Stimulated activated CD4-positive, alpha-beta T cell treated with anti-CD3 and anti-CD28 coated beads, Interleukin-15, amount 100 ng/mL, for 24 hours (primary cell): ENCODE measurements at regions not wholly inside any gene's neighbourhood (a gene's known extent, or its start where the extent isn't known, plus 50 kb on each side); places are given as distances from the start of the nearest gene placed in this dataset.

Source experiments
- DNase-seq: peaks from one replicate; pipeline ENCODE4 v3.0.0-alpha.2; 2020

- no peak for DNase-seq
Observed at GRCh38 chr9:96156171-96156974, 145.6 kb downstream of the HSD17B3 start.

- DNase-seq = no peak
Observed at GRCh38 chr9:96154081-96154480, 147.9 kb downstream of the HSD17B3 start.

- DNase-seq = no peak
Observed at GRCh38 chr9:96152550-96152949, 149.4 kb downstream of the HSD17B3 start.

GRCh38 chr9:96150324-96151227, 151.4 kb downstream of the HSD17B3 start:
- peak; percentile 70 for DNase-seq

- no peak for DNase-seq
Observed at GRCh38 chr9:96149533-96150280, 152.3 kb downstream of the HSD17B3 start.

- no peak for DNase-seq
Observed at GRCh38 chr9:96148634-96149532, 153.1 kb downstream of the HSD17B3 start.

- DNase-seq = peak; percentile 15
Observed at GRCh38 chr9:96147029-96147428, 154.9 kb downstream of the HSD17B3 start.

GRCh38 chr9:96141666-96142065, 160.3 kb downstream of the HSD17B3 start:
- DNase-seq = no peak

- no peak for DNase-seq
Observed at GRCh38 chr9:96141128-96141474, 160.9 kb downstream of the HSD17B3 start.

- no peak for DNase-seq
Observed at GRCh38 chr9:96140296-96141127, 161.5 kb downstream of the HSD17B3 start.

GRCh38 chr9:96139592-96140295, 162.2 kb downstream of the HSD17B3 start:
- no peak for DNase-seq

- no peak for DNase-seq
Observed at GRCh38 chr9:96138616-96139015, 163.4 kb downstream of the HSD17B3 start.

- no peak for DNase-seq
Observed at GRCh38 chr9:96137671-96138429, 164.1 kb downstream of the HSD17B3 start.

- DNase-seq = no peak
Observed at GRCh38 chr9:96136992-96137670, 164.8 kb downstream of the HSD17B3 start.

- no peak for DNase-seq
Observed at GRCh38 chr9:96135753-96136290, 166.2 kb downstream of the HSD17B3 start.

- no peak for DNase-seq
Observed at GRCh38 chr9:96135076-96135752, 166.8 kb downstream of the HSD17B3 start.

GRCh38 chr9:96133321-96134021, 168.5 kb downstream of the HSD17B3 start:
- no peak for DNase-seq

GRCh38 chr9:96131825-96132224, 170.2 kb downstream of the HSD17B3 start:
- no peak for DNase-seq
